SKM-1 treated with dmso at 0.1 percent for 144 hours (cell line): ENCODE measurements at regions not wholly inside any gene's neighbourhood (a gene's known extent, or its start where the extent isn't known, plus 50 kb on each side); places are given as distances from the start of the nearest gene placed in this dataset.
"Not testable (repeated sequence)": the region's sequence is repeated elsewhere in the genome, so short reads cannot be mapped to it uniquely, and the experiment has no call there.

Source experiments
- DNase-seq: peaks from one replicate; lab custom pipeline; 2025; ENCODE audit not compliant: unreplicated experiment; lab: John Stamatoyannopoulos, UW

GRCh38 chr4:149203256-149204001, 612.2 kb downstream of the IQCM start:
- DNase-seq: no peak

GRCh38 chr4:149202117-149202516, 613.5 kb downstream of the IQCM start:
- DNase-seq: no peak

GRCh38 chr4:149199594-149199993, 616.0 kb downstream of the IQCM start:
- no peak for DNase-seq

- DNase-seq: no peak
These were observed 621.6 kb downstream of the IQCM start for GRCh38 chr4:149194061-149194460.

GRCh38 chr4:149187726-149188125, 627.9 kb downstream of the IQCM start:
- no peak for DNase-seq

- DNase-seq: no peak
These were observed 632.0 kb downstream of the IQCM start for GRCh38 chr4:149183638-149184037.

- not testable (repeated sequence) for DNase-seq
These were observed 634.2 kb downstream of the IQCM start for GRCh38 chr4:149181459-149181858.

GRCh38 chr4:149176039-149176438, 639.6 kb downstream of the IQCM start:
- DNase-seq: no peak

- no peak for DNase-seq
These were observed 640.1 kb downstream of the IQCM start for GRCh38 chr4:149175549-149175948.

GRCh38 chr4:149173241-149174013, 642.2 kb downstream of the IQCM start:
- DNase-seq: peak; percentile 34

GRCh38 chr4:149168645-149169044, 647.0 kb downstream of the IQCM start:
- no peak for DNase-seq

GRCh38 chr4:149166876-149167275, 648.8 kb downstream of the IQCM start:
- no peak for DNase-seq

GRCh38 chr4:149166365-149166764, 649.3 kb downstream of the IQCM start:
- no peak for DNase-seq

GRCh38 chr4:149164282-149164681, 651.4 kb downstream of the IQCM start:
- no peak for DNase-seq

GRCh38 chr4:149161247-149161646, 654.4 kb downstream of the IQCM start:
- DNase-seq: no peak

GRCh38 chr4:149160370-149160769, 655.3 kb downstream of the IQCM start:
- no peak for DNase-seq

- DNase-seq: no peak
These were observed 656.8 kb downstream of the IQCM start for GRCh38 chr4:149158817-149159216.

- no peak for DNase-seq
These were observed 669.8 kb downstream of the IQCM start for GRCh38 chr4:149145803-149146202.

GRCh38 chr4:149144060-149144459, 671.6 kb downstream of the IQCM start:
- DNase-seq: no peak

GRCh38 chr4:149141391-149141790, 674.3 kb downstream of the IQCM start:
- no peak for DNase-seq

GRCh38 chr4:149140841-149141240, 674.8 kb downstream of the IQCM start:
- no peak for DNase-seq

- DNase-seq: no peak
These were observed 678.6 kb downstream of the IQCM start for GRCh38 chr4:149136951-149137620.
